A549 (cell line): ENCODE measurements at regions not wholly inside any gene's neighbourhood (a gene's known extent, or its start where the extent isn't known, plus 50 kb on each side); places are given as distances from the start of the nearest gene placed in this dataset.

Experiments used
- ATAC-seq, 2 experiments: fragments of 200-7000 bp in 1 of 2; fragments of >200 bp in 1 of 2; cut with Nextera tagmentation in 1 of 2; cut with Tn5 transposase in 1 of 2; 3 replicates each; pipeline versions ENCODE4 v1.8.0 to v1.9.1; 2018 to 2020; ENCODE audit warnings: mild to moderate bottlenecking in 1 of 2, moderate library complexity in 1 of 2
- CTCF ChIA-PET: fragments of 300-600 bp; sonication (Branson Sonifier 250); formaldehyde crosslinking; extraction: SDS; loops from one replicate; lab custom pipeline; 2021; ENCODE audit warnings: antibody characterized with exemption, inconsistent platforms; lab: Yijun Ruan, JAX
- POLR2A ChIA-PET: fragments of 350-600 bp; formaldehyde crosslinking; extraction: SDS; loops from one replicate; lab custom pipeline; 2021; ENCODE audit warnings: antibody characterized with exemption, inconsistent platforms; lab: Yijun Ruan, JAX
- DNase-seq, 2 experiments: peaks; one replicate each; pipeline versions ENCODE4 v3.0.0 to v3.0.0-alpha.2; 2011 to 2016; ENCODE audit warnings: low read depth in 1 of 2, low spot score in 1 of 2
- FAIRE-seq: peaks from 2 replicates; lab custom pipeline; 2011; peaks lifted over from hg19 to GRCh38; lab: Jason Lieb, UNC
- H3K27ac ChIP-seq, 2 experiments: fragments of >200 bp; sonication (Bioruptor Twin); formaldehyde crosslinking; 3 replicates each; pipeline ENCODE4 v1.5.1; 2016 to 2017
- H3K4me1 ChIP-seq: fragments of >200 bp; sonication (Bioruptor Twin); formaldehyde crosslinking; 3 replicates; pipeline ENCODE4 v1.6.1; 2016
- H3K4me2 ChIP-seq: fragments of >200 bp; sonication (Bioruptor Twin); formaldehyde crosslinking; 3 replicates; pipeline ENCODE4 v1.6.1; 2016
- H3K4me3 ChIP-seq: fragments of >200 bp; sonication (Bioruptor Twin); formaldehyde crosslinking; 3 replicates; pipeline ENCODE4 v1.5.1; 2016
- H3K9me3 ChIP-seq: fragments of >200 bp; sonication (Bioruptor Twin); formaldehyde crosslinking; 3 replicates; pipeline ENCODE4 v1.6.1; 2016
- CBX2 ChIP-seq: fragments of 200-600 bp; sonication (generic); IDR thresholded peaks from 2 replicates; pipeline ENCODE4 v1.6.1; 2016; ENCODE audit warnings: low read depth, mild to moderate bottlenecking, borderline replicate concordance
- CEBPB ChIP-seq, 2 experiments: fragments of >200 bp in 1 of 2; sonication (Bioruptor Twin) in 1 of 2; formaldehyde crosslinking in 1 of 2; IDR thresholded peaks; 2 replicates each; pipeline ENCODE4 v1.6.1; 2012 to 2016
- E2F6 ChIP-seq: IDR thresholded peaks from 2 replicates; pipeline ENCODE4 v1.6.1; 2012; ENCODE audit warnings: low read depth, borderline replicate concordance
- EHMT2 ChIP-seq: fragments of 200-600 bp; sonication (generic); IDR thresholded peaks from 2 replicates; pipeline ENCODE4 v1.6.1; 2016; ENCODE audit warnings: antibody characterized with exemption, low read depth, mild to moderate bottlenecking, moderate library complexity
- ELK1 ChIP-seq: fragments of 150-350 bp; IDR thresholded peaks from 2 replicates; pipeline ENCODE4 v1.6.1; 2014; ENCODE audit warnings: low read depth, mild to moderate bottlenecking, low read length
- HES2 ChIP-seq: fragments of >200 bp; sonication (Bioruptor Twin); formaldehyde crosslinking; IDR thresholded peaks from 2 replicates; pipeline ENCODE4 v1.6.1; 2016
- HEYL ChIP-seq: fragments of 250-450 bp; sonication (Bioruptor Pico); IDR thresholded peaks from 2 replicates; pipeline ENCODE4 v1.8.0; 2021; ENCODE audit warnings: mild to moderate bottlenecking, moderate library complexity
- JUN ChIP-seq, 2 experiments: fragments of >200 bp; sonication (Bioruptor Twin); formaldehyde crosslinking; IDR thresholded peaks; 2 replicates in 1 of 2; 3 replicates in 1 of 2; pipeline ENCODE4 v1.6.1; 2016 to 2017
- JUNB ChIP-seq: fragments of >200 bp; sonication (Bioruptor Twin); formaldehyde crosslinking; IDR thresholded peaks from 2 replicates; pipeline ENCODE4 v1.6.1; 2016
- MAFK ChIP-seq: fragments of 450-650 bp; IDR thresholded peaks from 2 replicates; pipeline ENCODE4 v1.6.1; 2014; ENCODE audit not compliant: partially characterized antibody
- MYC ChIP-seq: IDR thresholded peaks from 2 replicates; pipeline ENCODE4 v1.6.1; 2012; ENCODE audit warnings: mild to moderate bottlenecking, inconsistent platforms, low read length, improper control_type of control experiment, borderline replicate concordance
- NR3C1 ChIP-seq: fragments of >200 bp; sonication (Bioruptor Twin); formaldehyde crosslinking; IDR thresholded peaks from 3 replicates; pipeline ENCODE4 v1.6.1; 2017
- POLR2AphosphoS2 ChIP-seq: conservative IDR thresholded peaks from 2 replicates; pipeline ENCODE4 v1.6.1; 2012; ENCODE audit warnings: low read length, improper control_type of control experiment, inconsistent platforms
- RAD21 ChIP-seq, 2 experiments: fragments of >200 bp in 1 of 2; sonication (Bioruptor Twin) in 1 of 2; formaldehyde crosslinking in 1 of 2; IDR thresholded peaks in 1 of 2; conservative IDR thresholded peaks in 1 of 2; 2 replicates in 1 of 2; 3 replicates in 1 of 2; pipeline ENCODE4 v1.6.1; 2012 to 2018; ENCODE audit warnings: inconsistent platforms in 1 of 2
- RARB ChIP-seq: fragments of 250-450 bp; sonication (Bioruptor Pico); IDR thresholded peaks from 2 replicates; pipeline ENCODE4 v1.8.0; 2021; ENCODE audit warnings: mild to moderate bottlenecking, moderate library complexity
- RCOR1 ChIP-seq: fragments of 150-350 bp; IDR thresholded peaks from 2 replicates; pipeline ENCODE4 v1.6.1; 2014; ENCODE audit warnings: antibody characterized with exemption, low read length, low read depth
- REST ChIP-seq: fragments of 200-600 bp; sonication (generic); IDR thresholded peaks from 2 replicates; pipeline ENCODE4 v1.6.1; 2016; ENCODE audit warnings: antibody characterized with exemption, mild to moderate bottlenecking, moderate library complexity
- RNF2 ChIP-seq: fragments of 200-600 bp; sonication (generic); IDR thresholded peaks from 2 replicates; pipeline ENCODE4 v1.6.1; 2016; ENCODE audit warnings: low read depth, mild to moderate bottlenecking, antibody characterized with exemption, moderate library complexity, borderline replicate concordance
- SREBF2 ChIP-seq: fragments of 450-650 bp; IDR thresholded peaks from 2 replicates; pipeline ENCODE4 v1.6.1; 2014; ENCODE audit warnings: mild to moderate bottlenecking, moderate library complexity
- TP53 ChIP-seq: fragments of 250-450 bp; sonication (Bioruptor Pico); IDR thresholded peaks from 2 replicates; pipeline ENCODE4 v1.5.0; 2021; ENCODE audit warnings: mild to moderate bottlenecking, moderate library complexity
- ZNF302 ChIP-seq: fragments of 250-450 bp; sonication (Bioruptor Pico); IDR thresholded peaks from 2 replicates; pipeline ENCODE4 v1.9.0; 2021; ENCODE audit warnings: inconsistent platforms, mild to moderate bottlenecking, moderate library complexity
- WGBS: methylation state at CpG from one replicate; pipeline ENCODE4 v1.1.6; 2017; ENCODE audit errors: missing lambda C conversion rate; 5-methylcytosine and 5-hydroxymethylcytosine counted together

GRCh38 chr2:177322801-177323261, 58.3 kb upstream of the NFE2L2 start:
- peak in 1 of 2 experiments; percentile 47; a peak in 2 of 6 replicates for ATAC-seq
- WGBS, result 73% methylated on average over 5 of the region's 5 CpGs
- Histone ChIP-seq H3K9me3 (no peaks in the 10 kb centered on the region), H3K27ac (no peak overlapping the region), H3K4me3 (no peak overlapping the region), H3K4me1 (peaks cover 17% of the 10 kb centered on the region; the same call in 2 of the 3 replicates), H3K4me2 (no peak overlapping the region)
- peak in 1 of 2 experiments; percentile 11 for DNase-seq
- TF ChIP-seq JUN (IDR thresholded peaks at IDR 0.05), result no peak
- no peak for TF ChIP-seq TP53 (CRISPR knock-in tag)
- no peak for TF ChIP-seq RAD21 (conservative IDR thresholded peaks at IDR 0.05 in 1 of 2, IDR thresholded peaks at IDR 0.05 in 1 of 2)
- no peak for TF ChIP-seq CBX2
- TF ChIP-seq JUNB, result no peak
- no peak for TF ChIP-seq HEYL (CRISPR knock-in tag)
- TF ChIP-seq HES2, result no peak
- no peak for TF ChIP-seq ELK1
- TF ChIP-seq MAFK, result no peak
- TF ChIP-seq RCOR1, result no peak
- no peak for TF ChIP-seq MYC
- no peak for TF ChIP-seq ZNF302
- FAIRE-seq, result no peak
- POLR2A ChIA-PET, result no interaction called here
- CTCF ChIA-PET, result no interaction called here

- ATAC-seq (no peak), FAIRE-seq (no peak)
- Histone ChIP-seq H3K27ac (no peak overlapping the region), H3K4me2 (no peak overlapping the region), H3K4me1 (peaks cover 17% of the 10 kb centered on the region; the same call in 2 of the 3 replicates), H3K4me3 (no peak overlapping the region)
- WGBS, result 85% methylated on average over 3 of the region's 3 CpGs
- POLR2A ChIA-PET, result no interaction called here
- TF ChIP-seq CEBPB (IDR thresholded peaks at IDR 0.05) (no peak), RNF2 (no peak), SREBF2 (no peak), RARB (CRISPR knock-in tag) (no peak), REST (no peak), POLR2AphosphoS2 (no peak), NR3C1 (no peak), EHMT2 (no peak), MAFK (no peak), E2F6 (no peak)
- TF ChIP-seq, all 56 proteins: peak for 0
- CTCF ChIA-PET, result interaction anchor here (1.3 kb wide), 1 partner anchor 160 kb away, joined by 3 read pairs; no protein-coding TSS in a partner anchor
- no peaks in the 10 kb centered on the region for H3K9me3 ChIP-seq
- no peak for DNase-seq
Measured at GRCh38 chr2:177324797-177325196, 60.3 kb upstream of the NFE2L2 start.
